Bronchial epithelial cell (primary cell): ENCODE measurements at regions not wholly inside any gene's neighbourhood (a gene's known extent, or its start where the extent isn't known, plus 50 kb on each side); places are given as distances from the start of the nearest gene placed in this dataset.

Experiments
- DNase-seq: peaks from one replicate; pipeline ENCODE4 v3.0.0-alpha.2; 2010; ENCODE audit warnings: low read depth
- FAIRE-seq: peaks from 2 replicates; lab custom pipeline; 2011; peaks lifted over from hg19 to GRCh38; lab: Jason Lieb, UNC
- H3K27me3 ChIP-seq: 2 replicates; pipeline ENCODE4 v1.5.1; 2011; ENCODE audit warnings: low read length; ENCODE audit not compliant: control insufficient read depth, insufficient read depth
- H3K36me3 ChIP-seq: 2 replicates; pipeline ENCODE4 v1.5.1; 2011; ENCODE audit warnings: low read length; ENCODE audit not compliant: control insufficient read depth, insufficient read depth
- H3K4me3 ChIP-seq: 2 replicates; pipeline ENCODE4 v1.5.1; 2011; ENCODE audit warnings: mild to moderate bottlenecking, low read depth, low read length, control low read depth
- CTCF ChIP-seq: IDR thresholded peaks from 2 replicates; pipeline ENCODE4 v1.5.1; 2011; ENCODE audit warnings: mild to moderate bottlenecking, moderate library complexity, low read length, control low read depth, inconsistent platforms; ENCODE audit not compliant: insufficient read depth, severe bottlenecking

DNA sequence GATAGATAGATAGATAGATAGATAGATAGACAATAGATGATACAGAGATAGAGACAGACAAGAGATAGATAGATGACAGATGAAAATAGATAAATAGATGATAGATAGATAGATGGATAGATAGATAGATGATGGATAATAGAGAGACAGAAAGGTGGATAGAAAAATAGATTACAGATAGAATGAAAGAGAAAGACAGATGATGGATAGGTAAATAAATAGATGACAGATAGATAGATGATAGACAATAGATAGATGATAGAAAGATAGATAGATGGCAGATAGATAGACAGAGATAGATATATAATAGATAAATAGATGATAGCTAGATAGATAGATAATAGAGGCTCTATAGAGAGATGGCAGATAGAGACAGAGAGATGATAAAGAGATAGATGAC lies 523.0 kb downstream of the BCL11B start:
- TF ChIP-seq CTCF, result no peak
- no peak overlapping the region for H3K4me3 ChIP-seq
- FAIRE-seq (no peak), DNase-seq (no peak)
- H3K36me3 ChIP-seq, result no peaks in the 10 kb centered on the region
- H3K27me3 ChIP-seq, result no peaks in the 10 kb centered on the region

DNA sequence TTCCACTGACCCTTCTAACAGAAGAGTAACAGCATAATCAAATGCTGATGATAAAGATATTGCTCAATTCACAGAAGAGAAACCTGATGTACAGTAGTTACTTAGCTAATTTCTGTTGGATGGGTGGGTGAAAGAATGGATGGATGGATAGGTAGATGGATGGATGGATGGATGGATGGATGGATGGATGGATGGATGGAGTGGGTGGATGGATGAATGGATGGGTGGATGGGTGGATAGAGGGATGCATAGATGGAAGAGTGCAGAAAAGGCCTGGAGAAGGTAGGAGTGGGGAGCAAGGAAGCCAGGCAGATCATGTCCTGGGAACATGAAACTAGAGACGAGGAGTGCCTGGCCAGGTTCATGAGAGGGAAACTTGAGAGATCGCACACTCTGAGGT lies 520.9 kb downstream of the BCL11B start:
- no peak for DNase-seq
- Histone ChIP-seq H3K27me3 (no peaks in the 10 kb centered on the region), H3K4me3 (no peak overlapping the region), H3K36me3 (no peaks in the 10 kb centered on the region)
- TF ChIP-seq CTCF, result no peak
- FAIRE-seq, result no peak

- Histone ChIP-seq H3K27me3 (no peaks in the 10 kb centered on the region), H3K36me3 (no peaks in the 10 kb centered on the region), H3K4me3 (no peak overlapping the region)
- DNase-seq (no peak), FAIRE-seq (peak; percentile 13)
- no peak for TF ChIP-seq CTCF
Observed at GRCh38 chr14:98752660-98753059, 519.3 kb downstream of the BCL11B start.

GRCh38 chr14:98754343-98755020 lies 517.5 kb downstream of the BCL11B start:
- no peak overlapping the region for H3K4me3 ChIP-seq
- no peaks in the 10 kb centered on the region for H3K27me3 ChIP-seq
- H3K36me3 ChIP-seq, result no peaks in the 10 kb centered on the region
- TF ChIP-seq CTCF, result no peak
- peak; percentile 92 for FAIRE-seq
- peak; percentile 76 for DNase-seq

GRCh38 chr14:98756749-98757148 lies 515.2 kb downstream of the BCL11B start:
- no peaks in the 10 kb centered on the region for H3K36me3 ChIP-seq
- no peaks in the 10 kb centered on the region for H3K27me3 ChIP-seq
- no peak overlapping the region for H3K4me3 ChIP-seq
- TF ChIP-seq CTCF, result no peak
- DNase-seq (no peak), FAIRE-seq (no peak)

- no peaks in the 10 kb centered on the region for H3K36me3 ChIP-seq
- no peak for DNase-seq
- FAIRE-seq, result no peak
- no peaks in the 10 kb centered on the region for H3K27me3 ChIP-seq
- TF ChIP-seq CTCF, result no peak
- no peak overlapping the region for H3K4me3 ChIP-seq
Observed at GRCh38 chr14:98758440-98758839, 513.6 kb downstream of the BCL11B start.
